ENCODE measurements at regions not wholly inside any gene's neighbourhood (a gene's known extent, or its start where the extent isn't known, plus 50 kb on each side); places are given as distances from the start of the nearest gene placed in this dataset.

DNA sequence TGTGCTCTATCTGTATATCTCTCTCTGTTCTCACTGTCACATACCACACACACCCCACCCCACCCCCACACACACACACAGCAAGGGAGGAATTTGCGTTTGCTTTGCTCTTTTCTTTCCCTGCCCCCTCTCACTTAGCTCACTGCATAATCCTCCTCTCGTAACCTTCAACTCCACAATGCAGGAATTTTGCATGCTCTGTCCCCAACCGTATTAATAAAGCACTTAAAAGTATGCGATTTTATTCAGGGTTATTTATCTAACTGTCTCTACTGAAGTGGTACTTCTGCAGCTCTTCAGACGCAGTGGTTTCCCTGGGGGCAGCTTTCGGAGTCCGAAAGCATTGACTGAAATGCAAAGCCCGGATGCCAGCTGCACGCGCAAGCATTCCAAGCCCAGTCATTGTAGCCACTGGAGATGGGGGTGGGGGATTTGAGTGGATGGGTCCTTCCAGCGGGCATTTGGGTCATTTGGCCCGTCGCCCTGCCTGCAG lies 105.4 kb upstream of the RBFOX1 start:
- DNase-seq (ENCODE audit: low spot score) (peak; percentile 25), ATAC-seq (peak; percentile 86)
- no peaks in the 10 kb centered on the region for H3K4me1 ChIP-seq (ENCODE audit: insufficient read depth)
- H3K36me3 ChIP-seq (ENCODE audit: insufficient read depth): no peaks in the 10 kb centered on the region; the same call in 1 of the 2 replicates
- no peak overlapping the region for H2AFZ ChIP-seq
- H4K20me1 ChIP-seq (replicated peaks; ENCODE audit: insufficient read depth): no peaks in the 10 kb centered on the region
- H3K36me3 Mint-ChIP-seq (ENCODE audit: low read depth): peaks cover 7% of the 10 kb centered on the region; the same call in 2 of the 3 replicates
- peaks cover 1% of the 10 kb centered on the region for H3K27me3 Mint-ChIP-seq (ENCODE audit: insufficient read depth, low read depth, poor library complexity)
- no peaks in the 10 kb centered on the region for H3K79me2 ChIP-seq (replicated peaks; ENCODE audit: insufficient read depth)
- TF ChIP-seq JUNB (IDR thresholded peaks at IDR 0.05; ENCODE audit: unreplicated experiment): no peak
- no peak for TF ChIP-seq ZNF462 (CRISPR knock-in tag; IDR thresholded peaks at IDR 0.05)
- TF ChIP-seq ETS1 (IDR thresholded peaks at IDR 0.05): no peak
- TF ChIP-seq EZH2 (IDR thresholded peaks at IDR 0.05; ENCODE audit: low read depth, unreplicated experiment): no peak
- TF ChIP-seq CREB1 (CRISPR knock-in tag; IDR thresholded peaks at IDR 0.05; ENCODE audit: low read depth): no peak
- TF ChIP-seq NANOG (IDR thresholded peaks at IDR 0.05; ENCODE audit: borderline replicate concordance): no peak
- no peak for TF ChIP-seq CTCF (conservative IDR thresholded peaks at IDR 0.05; ENCODE audit: low read depth in 2 of 2)
- TF ChIP-seq POLR2AphosphoS5 (IDR thresholded peaks at IDR 0.05; ENCODE audit: low read depth): no peak
- TF ChIP-seq EZH2phosphoT487 (IDR thresholded peaks at IDR 0.05; ENCODE audit: unreplicated experiment): no peak
- no peak for TF ChIP-seq REST (IDR thresholded peaks at IDR 0.05; ENCODE audit: unreplicated experiment)
- H3K27me3 ChIP-seq (ENCODE audit: insufficient read depth): no peaks in the 10 kb centered on the region
- 0 out of 2 replicates have a peak overlapping the region, but pooled peaks have one; percentile 20 for H3K4me3 ChIP-seq
- H3K4me1 Mint-ChIP-seq: peaks cover 18% of the 10 kb centered on the region
- no peak overlapping the region for H3K27ac ChIP-seq (ENCODE audit: low read depth)
- H3F3A ChIP-seq (replicated peaks; ENCODE audit: low read depth): no peaks in the 10 kb centered on the region
- peak overlapping the region; percentile 87 for H3K27ac Mint-ChIP-seq
- H3K4me3 Mint-ChIP-seq: peak overlapping the region; percentile 30; the same call in 2 of the 3 replicates
- peaks cover 62% of the 10 kb centered on the region for H3K9me3 Mint-ChIP-seq
- H3K4me2 ChIP-seq: 0 out of 2 replicates have a peak overlapping the region, but pooled peaks have one; percentile 51
- H3K9me2 ChIP-seq (ENCODE audit: insufficient read depth): no peaks in the 10 kb centered on the region
